HG02610 (cell line): ENCODE measurements at regions not wholly inside any gene's neighbourhood (a gene's known extent, or its start where the extent isn't known, plus 50 kb on each side); places are given as distances from the start of the nearest gene placed in this dataset.

Experiments
- ATAC-seq: cut with Tn5 transposase; IDR thresholded peaks from one replicate; pipeline ENCODE4 v1.9.1; 2021; ENCODE audit warnings: mild to moderate bottlenecking, moderate library complexity; ENCODE audit not compliant: unreplicated experiment

- no peak for ATAC-seq
These were observed 297.3 kb downstream of the MAF start for GRCh38 chr16:79303206-79303605.

- ATAC-seq = no peak
These were observed 297.8 kb downstream of the MAF start for GRCh38 chr16:79302731-79303130.

- ATAC-seq = no peak
These were observed 299.5 kb downstream of the MAF start for GRCh38 chr16:79301051-79301450.

- ATAC-seq = no peak
These were observed 301.4 kb downstream of the MAF start for GRCh38 chr16:79298894-79299799.

GRCh38 chr16:79298476-79298875, 302.1 kb downstream of the MAF start:
- ATAC-seq = no peak

GRCh38 chr16:79297805-79298204, 302.7 kb downstream of the MAF start:
- ATAC-seq = no peak

GRCh38 chr16:79297296-79297695, 303.2 kb downstream of the MAF start:
- ATAC-seq = no peak

- ATAC-seq = no peak
These were observed 304.0 kb downstream of the MAF start for GRCh38 chr16:79296491-79296890.

- no peak for ATAC-seq
These were observed 304.8 kb downstream of the MAF start for GRCh38 chr16:79295746-79296145.

- ATAC-seq = no peak
These were observed 305.4 kb downstream of the MAF start for GRCh38 chr16:79295162-79295561.

- ATAC-seq = no peak
These were observed 306.0 kb downstream of the MAF start for GRCh38 chr16:79294568-79294967.

GRCh38 chr16:79293836-79294460, 306.6 kb downstream of the MAF start:
- no peak for ATAC-seq

GRCh38 chr16:79288066-79288465, 312.5 kb downstream of the MAF start:
- ATAC-seq = no peak

GRCh38 chr16:79287424-79287917, 313.1 kb downstream of the MAF start:
- ATAC-seq = no peak

- ATAC-seq = peak; percentile 90
These were observed 313.7 kb downstream of the MAF start for GRCh38 chr16:79286646-79287423.

- no peak for ATAC-seq
These were observed 315.8 kb downstream of the MAF start for GRCh38 chr16:79284766-79285165.

- no peak for ATAC-seq
These were observed 317.0 kb downstream of the MAF start for GRCh38 chr16:79283578-79283977.

- ATAC-seq = no peak
These were observed 317.7 kb downstream of the MAF start for GRCh38 chr16:79282806-79283205.

GRCh38 chr16:79278506-79278905, 322.0 kb downstream of the MAF start:
- peak; percentile 63 for ATAC-seq

- ATAC-seq = no peak
These were observed 324.0 kb downstream of the MAF start for GRCh38 chr16:79276501-79276900.

GRCh38 chr16:79274264-79274663, 326.3 kb downstream of the MAF start:
- no peak for ATAC-seq
